ENCODE measurements at regions not wholly inside any gene's neighbourhood (a gene's known extent, or its start where the extent isn't known, plus 50 kb on each side); places are given as distances from the start of the nearest gene placed in this dataset.

- no peak for TF ChIP-seq CTCF (IDR thresholded peaks at IDR 0.05; ENCODE audit: insufficient read depth, low read depth, low read length, missing control alignments)
- H3K4me3 ChIP-seq (ENCODE audit: low read depth, low read length) = no peak overlapping the region
- DNase-seq (ENCODE audit: low read depth) = no peak
Observed at GRCh38 chr7:82631998-82632397, 188.4 kb upstream of the CACNA2D1 start.

GRCh38 chr7:82629583-82629982 lies 186.0 kb upstream of the CACNA2D1 start:
- no peak overlapping the region for H3K4me3 ChIP-seq (ENCODE audit: low read depth, low read length)
- no peak for TF ChIP-seq CTCF (IDR thresholded peaks at IDR 0.05; ENCODE audit: insufficient read depth, low read depth, low read length, missing control alignments)
- no peak for DNase-seq (ENCODE audit: low read depth)

GRCh38 chr7:82625377-82625776 lies 181.8 kb upstream of the CACNA2D1 start:
- no peak for TF ChIP-seq CTCF (IDR thresholded peaks at IDR 0.05; ENCODE audit: insufficient read depth, low read depth, low read length, missing control alignments)
- DNase-seq (ENCODE audit: low read depth) = no peak

GRCh38 chr7:82624965-82625364 lies 181.4 kb upstream of the CACNA2D1 start:
- TF ChIP-seq CTCF (IDR thresholded peaks at IDR 0.05; ENCODE audit: insufficient read depth, low read depth, low read length, missing control alignments) = no peak
- no peak overlapping the region for H3K4me3 ChIP-seq (ENCODE audit: low read depth, low read length)
- no peak for DNase-seq (ENCODE audit: low read depth)

More at GRCh38 chr7:82625377-82625776, 181.8 kb upstream of the CACNA2D1 start:
- no peak overlapping the region for H3K4me3 ChIP-seq (ENCODE audit: low read depth, low read length)

GRCh38 chr7:82624337-82624736 lies 180.8 kb upstream of the CACNA2D1 start:
- no peak for DNase-seq (ENCODE audit: low read depth)
- no peak for TF ChIP-seq CTCF (IDR thresholded peaks at IDR 0.05; ENCODE audit: insufficient read depth, low read depth, low read length, missing control alignments)
- no peak overlapping the region for H3K4me3 ChIP-seq (ENCODE audit: low read depth, low read length)

- no peak overlapping the region for H3K4me3 ChIP-seq (ENCODE audit: low read depth, low read length)
- TF ChIP-seq CTCF (IDR thresholded peaks at IDR 0.05; ENCODE audit: insufficient read depth, low read depth, low read length, missing control alignments) = no peak
- DNase-seq (ENCODE audit: low read depth) = no peak
Observed at GRCh38 chr7:82623812-82624211, 180.2 kb upstream of the CACNA2D1 start.

- no peak for DNase-seq (ENCODE audit: low read depth)
- H3K4me3 ChIP-seq (ENCODE audit: low read depth, low read length) = no peak overlapping the region
- TF ChIP-seq CTCF (IDR thresholded peaks at IDR 0.05; ENCODE audit: insufficient read depth, low read depth, low read length, missing control alignments) = no peak
Observed at GRCh38 chr7:82617156-82617555, 173.6 kb upstream of the CACNA2D1 start.
